ENCODE measurements at regions not wholly inside any gene's neighbourhood (a gene's known extent, or its start where the extent isn't known, plus 50 kb on each side); places are given as distances from the start of the nearest gene placed in this dataset.
A peak's percentile ranks its signal among the peaks of the same experiment; 100 is the strongest.
"Not testable (repeated sequence)": the region's sequence is repeated elsewhere in the genome, so short reads cannot be mapped to it uniquely, and the experiment has no call there.

- Mint-ChIP-seq H3K36me3 (peaks cover 2% of the 10 kb centered on the region), H3K27ac (no peak overlapping the region), H3K27me3 (peaks cover 11% of the 10 kb centered on the region), H3K4me1 (peaks cover 0 to 2% (median 0%) of the 10 kb centered on the region in 3 donors), H3K9me3 (peaks cover 0 to 1% (median 0%) of the 10 kb centered on the region in 3 donors), H3K4me3 (no peak overlapping the region)
These were observed 67.9 kb upstream of the ADAMTS2 start for GRCh38 chr5:179413086-179413690.

DNA sequence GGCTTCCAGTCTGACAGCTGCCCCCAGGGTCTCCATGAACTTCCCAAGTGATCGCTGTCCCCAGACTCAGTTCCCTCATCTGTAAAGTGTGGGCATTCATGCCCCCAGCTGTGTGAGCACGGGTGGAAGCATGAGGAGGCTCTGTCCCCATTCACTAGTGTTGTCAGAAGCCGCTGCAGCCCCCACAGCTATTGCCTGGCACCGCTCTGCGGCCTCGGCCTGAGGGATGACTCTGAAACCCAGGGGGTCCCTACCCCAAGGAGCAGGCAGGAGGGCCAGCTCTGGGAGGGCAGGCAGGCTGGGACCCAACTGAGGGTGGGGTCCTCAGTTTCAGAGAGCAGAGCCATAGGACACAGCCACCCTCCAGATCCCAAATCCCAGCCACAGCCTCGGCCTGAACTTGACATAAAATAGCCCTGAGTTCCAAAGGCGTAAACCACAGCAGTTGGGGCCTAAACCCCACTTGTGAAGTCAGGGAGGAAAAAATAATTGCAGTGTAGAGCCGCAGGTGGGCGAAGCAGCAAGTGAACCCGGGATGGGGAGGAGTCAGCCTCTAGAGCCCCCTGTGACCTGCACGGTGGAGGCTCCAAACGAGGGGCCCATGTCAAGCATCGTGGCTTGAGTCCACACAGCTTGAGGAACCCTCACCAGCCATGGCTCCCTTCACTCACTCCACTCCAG, 66.0 kb upstream of the ADAMTS2 start:
- H3K4me3 Mint-ChIP-seq, result no peak overlapping the region
- peaks cover 2% of the 10 kb centered on the region for H3K36me3 Mint-ChIP-seq
- no peaks in the 10 kb centered on the region for H3K4me1 Mint-ChIP-seq
- peaks cover 7% of the 10 kb centered on the region for H3K27me3 Mint-ChIP-seq
- H3K27ac Mint-ChIP-seq, result no peak overlapping the region
- H3K9me3 Mint-ChIP-seq, result peaks cover 0 to 1% (median 0%) of the 10 kb centered on the region in 3 donors

GRCh38 chr5:179410291-179411160, 65.3 kb upstream of the ADAMTS2 start:
- Mint-ChIP-seq H3K27me3 (peaks cover 2% of the 10 kb centered on the region), H3K4me3 (no peak overlapping the region), H3K4me1 (no peaks in the 10 kb centered on the region), H3K36me3 (peaks cover 2% of the 10 kb centered on the region), H3K27ac (no peak overlapping the region), H3K9me3 (no peaks in the 10 kb centered on the region)

DNA sequence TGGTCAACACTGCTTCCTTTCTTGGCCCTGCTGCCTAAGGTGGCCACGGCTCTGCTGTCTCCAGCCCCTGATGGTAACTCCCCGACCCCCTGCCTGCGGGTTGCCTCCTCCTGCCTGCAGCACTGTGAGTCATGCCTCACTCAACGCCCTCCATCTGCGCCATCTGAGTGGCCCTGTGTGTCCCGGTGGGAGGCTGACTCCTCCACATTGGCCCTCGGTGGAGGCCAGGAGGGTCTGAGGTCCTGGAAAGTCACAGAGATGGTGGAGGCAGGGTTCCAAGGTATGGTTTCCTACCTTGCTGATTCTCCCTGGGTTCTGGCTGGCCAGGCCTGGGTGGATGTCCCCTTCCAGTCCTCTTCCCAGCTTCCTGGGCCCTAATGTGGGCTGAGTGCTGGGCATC, 64.5 kb upstream of the ADAMTS2 start:
- Mint-ChIP-seq H3K27me3 (no peaks in the 10 kb centered on the region), H3K4me3 (no peak overlapping the region), H3K4me1 (no peaks in the 10 kb centered on the region), H3K9me3 (no peaks in the 10 kb centered on the region), H3K36me3 (peaks cover 2% of the 10 kb centered on the region), H3K27ac (no peak overlapping the region)

DNA sequence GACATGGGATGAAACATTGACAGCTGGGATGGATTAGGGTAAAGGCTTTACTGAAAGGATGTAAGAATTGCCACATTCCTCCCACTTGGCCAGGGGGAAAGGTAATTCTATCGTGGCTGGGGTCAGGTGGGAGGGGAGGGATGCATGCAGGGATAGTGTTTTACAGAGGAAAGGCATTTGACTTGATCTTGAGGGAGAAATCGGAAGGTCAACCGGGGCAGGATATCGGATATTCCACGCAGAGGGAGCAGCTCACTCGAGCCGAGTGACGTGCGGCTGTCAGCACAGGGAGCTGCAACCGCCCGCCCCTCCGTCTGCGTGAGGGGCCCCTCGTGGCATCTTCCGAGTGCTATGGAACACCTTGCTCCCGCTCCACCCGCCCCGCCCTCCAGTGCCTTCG, 63.4 kb upstream of the ADAMTS2 start:
- H3K4me1 Mint-ChIP-seq, result no peaks in the 10 kb centered on the region
- peaks cover 2% of the 10 kb centered on the region for H3K36me3 Mint-ChIP-seq
- H3K9me3 Mint-ChIP-seq, result no peaks in the 10 kb centered on the region
- no peaks in the 10 kb centered on the region for H3K27me3 Mint-ChIP-seq
- no peak overlapping the region for H3K4me3 Mint-ChIP-seq
- no peak overlapping the region for H3K27ac Mint-ChIP-seq

DNA sequence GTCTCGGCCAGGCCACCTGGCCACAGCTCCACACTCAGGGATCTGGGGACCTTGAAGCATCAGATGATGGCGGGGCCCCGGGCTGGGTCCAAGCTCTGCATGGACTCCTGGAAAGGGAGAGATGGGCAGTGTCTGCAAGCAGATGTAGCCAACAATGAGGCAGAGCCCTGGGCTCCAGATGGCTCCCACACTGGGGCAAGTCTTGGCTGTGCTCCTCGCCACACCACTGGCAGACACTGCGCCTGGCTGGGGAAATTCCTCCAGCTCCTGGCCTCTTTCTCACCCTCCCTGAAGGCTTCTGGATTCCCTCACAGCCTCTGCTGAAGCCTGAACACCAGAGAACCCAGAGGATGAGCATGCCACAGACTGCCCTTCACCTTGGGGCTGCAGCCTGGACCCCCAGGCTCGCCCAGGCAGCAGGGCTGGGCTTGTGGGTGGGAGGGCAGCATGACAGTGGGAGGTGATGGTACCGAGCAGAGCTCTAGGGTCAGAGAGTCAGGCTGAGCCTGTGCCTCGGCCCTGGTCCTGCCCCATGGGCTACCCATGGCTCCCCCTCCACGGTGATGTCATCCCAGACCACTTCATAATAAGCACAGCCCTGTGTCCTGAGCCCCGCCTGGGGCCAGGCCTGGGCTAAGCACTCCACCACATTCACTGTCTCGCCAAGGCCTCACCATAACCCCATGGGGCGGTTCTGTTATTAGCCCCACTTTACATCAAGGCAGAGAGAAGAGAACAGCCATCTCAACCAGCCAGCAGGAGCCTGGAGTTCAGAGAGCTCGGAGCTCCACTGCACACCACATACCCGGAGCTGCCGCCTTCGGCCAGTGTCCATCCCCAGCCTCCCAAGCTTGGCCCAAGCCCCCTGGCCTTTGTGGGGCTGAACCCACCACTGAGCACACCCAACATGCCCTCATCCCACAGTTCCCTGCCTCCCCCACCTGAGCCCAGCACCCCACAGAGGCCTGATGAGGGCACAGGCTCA, 62.2 kb upstream of the ADAMTS2 start:
- peak overlapping the region in 1 of 3 donors; percentile 31 for H3K27ac Mint-ChIP-seq
- no peak overlapping the region for H3K4me3 Mint-ChIP-seq
- no peaks in the 10 kb centered on the region for H3K27me3 Mint-ChIP-seq
- no peaks in the 10 kb centered on the region for H3K4me1 Mint-ChIP-seq
- peaks cover 2% of the 10 kb centered on the region for H3K36me3 Mint-ChIP-seq
- H3K9me3 Mint-ChIP-seq, result peaks cover 0 to 6% (median 4%) of the 10 kb centered on the region in 3 donors

DNA sequence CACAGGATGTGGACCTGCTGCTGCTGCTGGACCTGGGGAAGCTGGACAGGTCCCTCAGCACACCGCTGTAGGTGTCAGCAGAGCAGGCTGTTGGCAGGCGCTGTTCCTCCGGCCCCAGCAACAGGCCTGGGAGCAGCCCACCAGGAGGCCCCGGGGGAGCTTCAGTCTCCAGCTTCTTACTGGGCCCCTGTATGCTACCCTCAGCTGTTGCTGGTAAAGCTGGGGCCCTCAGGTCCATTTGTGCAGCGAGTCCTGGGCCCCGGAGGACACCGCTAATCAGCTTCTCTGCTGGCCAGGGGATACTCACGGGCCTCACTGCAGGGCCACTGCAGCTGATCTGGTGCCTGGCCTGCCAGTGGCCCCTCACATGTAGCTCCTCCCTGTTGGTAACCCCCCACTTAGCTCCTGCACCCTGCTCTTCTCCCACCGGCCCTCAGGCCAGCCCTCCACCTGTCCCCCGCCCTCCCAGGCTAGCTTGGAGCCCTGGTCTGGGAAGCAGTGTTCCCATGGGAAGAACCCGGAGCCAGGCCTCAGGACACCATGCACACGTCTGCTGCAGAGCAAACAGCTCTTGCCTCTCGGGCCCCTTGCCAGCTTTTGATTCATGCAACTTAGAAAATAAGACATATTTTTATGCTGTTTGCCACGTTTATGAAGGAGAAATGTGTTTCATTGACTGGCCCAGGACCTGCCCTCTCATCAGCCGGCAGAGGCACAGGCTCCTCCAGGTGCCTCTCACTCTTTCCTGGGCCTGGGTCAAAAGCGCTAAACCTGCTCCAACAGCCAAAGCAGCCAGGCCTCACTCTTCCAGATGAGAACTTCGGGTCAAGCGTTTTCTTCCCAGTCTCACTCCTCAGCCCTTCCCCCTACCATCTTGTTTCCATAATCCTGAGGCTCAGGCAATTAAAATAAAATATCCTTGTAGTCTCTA, 61.0 kb upstream of the ADAMTS2 start:
- no peak overlapping the region for H3K4me3 Mint-ChIP-seq
- no peaks in the 10 kb centered on the region for H3K27me3 Mint-ChIP-seq
- H3K4me1 Mint-ChIP-seq, result no peaks in the 10 kb centered on the region
- H3K36me3 Mint-ChIP-seq, result peaks cover 2% of the 10 kb centered on the region
- H3K27ac Mint-ChIP-seq, result peak overlapping the region in 1 of 3 donors; percentile 31
- peaks cover 0 to 12% (median 4%) of the 10 kb centered on the region in 3 donors for H3K9me3 Mint-ChIP-seq

DNA sequence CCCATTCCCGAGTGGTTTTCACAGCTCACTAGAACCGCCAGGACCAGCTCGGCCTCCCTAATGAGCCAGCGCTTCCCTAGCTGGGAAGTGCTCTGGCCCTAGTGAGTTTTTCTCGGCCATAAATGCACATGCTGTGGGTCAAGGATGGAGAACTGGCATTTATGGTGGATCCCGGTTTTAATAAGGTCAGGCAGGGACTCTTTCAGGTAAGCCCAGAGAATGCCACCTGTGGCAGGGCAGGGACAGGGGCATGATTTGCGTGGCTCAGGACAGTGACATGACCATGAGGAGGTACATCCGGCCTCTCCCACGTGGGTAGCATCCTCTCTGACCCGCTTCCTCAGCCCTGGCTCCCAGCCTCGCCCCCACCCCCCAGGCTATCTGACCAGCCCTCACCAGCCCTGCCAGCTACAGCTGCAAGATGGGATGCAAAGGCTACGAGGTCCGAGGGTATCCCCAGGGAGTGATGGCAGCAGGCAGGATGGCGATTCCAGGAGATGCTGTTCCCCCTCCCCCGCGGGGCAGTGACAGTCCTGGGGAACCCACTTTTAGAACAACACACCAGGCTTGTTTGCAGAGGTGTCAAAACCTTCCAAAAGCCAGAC, 60.3 kb upstream of the ADAMTS2 start:
- no peaks in the 10 kb centered on the region for H3K27me3 Mint-ChIP-seq
- H3K36me3 Mint-ChIP-seq, result peaks cover 2% of the 10 kb centered on the region
- no peak overlapping the region for H3K27ac Mint-ChIP-seq
- H3K4me3 Mint-ChIP-seq, result no peak overlapping the region
- no peaks in the 10 kb centered on the region for H3K4me1 Mint-ChIP-seq
- peaks cover 3 to 20% (median 4%) of the 10 kb centered on the region in 3 donors for H3K9me3 Mint-ChIP-seq

DNA sequence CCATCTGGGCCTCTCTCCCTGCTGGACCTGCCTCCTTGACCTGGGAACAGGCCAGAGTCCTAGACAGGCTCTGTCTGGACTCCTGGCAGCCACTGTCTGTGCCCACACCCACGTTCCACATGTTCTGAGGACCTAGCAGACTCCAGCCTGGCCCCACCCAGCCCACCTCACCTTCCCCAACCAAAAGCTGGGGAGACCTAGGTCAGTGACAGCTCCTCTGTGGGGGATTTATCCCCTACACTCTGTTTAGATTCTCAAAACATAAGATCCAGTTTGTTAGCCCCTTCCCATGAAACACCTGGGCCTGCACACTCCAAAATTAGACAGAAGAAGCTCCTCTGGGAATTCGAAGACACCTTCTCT, 59.8 kb upstream of the ADAMTS2 start:
- Mint-ChIP-seq H3K27me3 (no peaks in the 10 kb centered on the region), H3K4me1 (no peaks in the 10 kb centered on the region), H3K4me3 (no peak overlapping the region), H3K9me3 (peaks cover 3 to 22% (median 4%) of the 10 kb centered on the region in 3 donors), H3K27ac (no peak overlapping the region), H3K36me3 (peaks cover 2% of the 10 kb centered on the region)

- no peak overlapping the region for H3K27ac Mint-ChIP-seq
- H3K36me3 Mint-ChIP-seq, result peaks cover 4% of the 10 kb centered on the region
- no peaks in the 10 kb centered on the region for H3K4me1 Mint-ChIP-seq
- no peak overlapping the region for H3K4me3 Mint-ChIP-seq
- H3K9me3 Mint-ChIP-seq, result peaks cover 7 to 26% (median 8%) of the 10 kb centered on the region in 3 donors
- no peaks in the 10 kb centered on the region for H3K27me3 Mint-ChIP-seq
These were observed 59.2 kb upstream of the ADAMTS2 start for GRCh38 chr5:179404321-179405053.

DNA sequence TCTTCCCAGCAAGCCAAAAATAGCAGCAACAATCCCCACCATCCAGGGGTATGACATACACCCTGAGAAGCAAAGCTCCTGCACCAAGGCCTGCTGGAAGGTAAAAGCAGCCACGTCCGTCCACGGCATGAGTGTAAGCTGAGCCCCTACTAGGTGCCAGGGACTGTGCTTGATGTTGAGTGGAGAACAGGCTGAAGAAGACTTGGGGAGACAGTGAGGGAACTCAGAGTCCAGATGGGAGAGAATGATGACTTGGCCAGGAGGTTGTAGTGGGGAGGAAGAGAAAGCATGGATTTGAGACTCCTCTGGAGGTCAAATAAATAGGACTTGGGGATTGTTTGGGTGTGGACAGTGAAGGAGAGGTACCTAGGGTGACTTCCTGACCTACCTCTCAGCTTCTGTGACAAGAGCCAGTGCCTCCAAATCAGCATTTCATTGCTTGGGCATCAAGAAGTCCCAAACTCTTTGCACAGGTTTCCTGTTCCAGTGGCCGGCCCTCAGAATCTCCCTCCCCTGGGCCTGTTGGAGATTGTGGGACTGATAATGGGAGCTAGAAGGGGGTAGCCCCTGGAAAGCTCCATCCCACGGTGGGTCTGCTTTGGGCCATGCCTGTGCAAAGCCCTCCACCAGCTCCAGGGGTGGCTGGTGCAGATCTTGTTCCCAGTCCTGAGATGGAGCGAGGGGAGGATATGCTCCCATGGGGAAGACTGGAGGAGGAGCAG, 58.3 kb upstream of the ADAMTS2 start:
- no peaks in the 10 kb centered on the region for H3K4me1 Mint-ChIP-seq
- no peaks in the 10 kb centered on the region for H3K27me3 Mint-ChIP-seq
- H3K27ac Mint-ChIP-seq, result no peak overlapping the region
- H3K9me3 Mint-ChIP-seq, result peaks cover 9 to 30% (median 13%) of the 10 kb centered on the region in 3 donors
- H3K4me3 Mint-ChIP-seq, result no peak overlapping the region
- H3K36me3 Mint-ChIP-seq, result peaks cover 6% of the 10 kb centered on the region

- not testable (repeated sequence) for H3K4me1 Mint-ChIP-seq, H3K4me3 Mint-ChIP-seq, H3K27ac Mint-ChIP-seq, H3K36me3 Mint-ChIP-seq, H3K27me3 Mint-ChIP-seq
- H3K9me3 Mint-ChIP-seq, result peaks cover 14 to 38% (median 16%) of the 10 kb centered on the region in 3 donors
These were observed 55.2 kb upstream of the ADAMTS2 start for GRCh38 chr5:179400435-179400834.

Measured in IgD-negative memory B cell (primary cell).